ENCODE measurements at regions not wholly inside any gene's neighbourhood (a gene's known extent, or its start where the extent isn't known, plus 50 kb on each side); places are given as distances from the start of the nearest gene placed in this dataset.
"Not testable (repeated sequence)": the region's sequence is repeated elsewhere in the genome, so short reads cannot be mapped to it uniquely, and the experiment has no call there.

- DNase-seq = not testable (repeated sequence)
Observed at GRCh38 chr2:215889240-215889969, 123.9 kb downstream of the MREG start.

GRCh38 chr2:215888680-215889079 lies 124.7 kb downstream of the MREG start:
- no peak for DNase-seq

- no peak for DNase-seq
Observed at GRCh38 chr2:215887303-215887702, 126.0 kb downstream of the MREG start.

GRCh38 chr2:215886022-215886421 lies 127.3 kb downstream of the MREG start:
- DNase-seq = no peak

- no peak for DNase-seq
Observed at GRCh38 chr2:215885536-215885935, 127.8 kb downstream of the MREG start.

- DNase-seq = no peak
Observed at GRCh38 chr2:215884451-215885087, 128.8 kb downstream of the MREG start.

- no peak for DNase-seq
Observed at GRCh38 chr2:215883799-215884198, 129.6 kb downstream of the MREG start.

GRCh38 chr2:215882689-215883088 lies 130.7 kb downstream of the MREG start:
- no peak for DNase-seq

GRCh38 chr2:215881582-215881981 lies 131.8 kb downstream of the MREG start:
- no peak for DNase-seq

- no peak for DNase-seq
Observed at GRCh38 chr2:215880970-215881369, 132.4 kb downstream of the MREG start.

GRCh38 chr2:215879977-215880940 lies 133.1 kb downstream of the MREG start:
- DNase-seq = no peak

GRCh38 chr2:215879331-215879730 lies 134.0 kb downstream of the MREG start:
- DNase-seq = no peak

- no peak for DNase-seq
Observed at GRCh38 chr2:215878476-215879063, 134.8 kb downstream of the MREG start.

GRCh38 chr2:215876937-215877238 lies 136.5 kb downstream of the MREG start:
- DNase-seq = no peak

GRCh38 chr2:215876139-215876936 lies 137.0 kb downstream of the MREG start:
- DNase-seq = no peak

- DNase-seq = no peak
Observed at GRCh38 chr2:215874418-215874817, 138.9 kb downstream of the MREG start.

- no peak for DNase-seq
Observed at GRCh38 chr2:215870986-215871385, 142.4 kb downstream of the MREG start.

- DNase-seq = no peak
Observed at GRCh38 chr2:215870088-215870490, 143.3 kb downstream of the MREG start.

GRCh38 chr2:215868846-215869543 lies 144.4 kb downstream of the MREG start:
- DNase-seq = no peak

GRCh38 chr2:215866606-215867005 lies 146.7 kb downstream of the MREG start:
- DNase-seq = no peak

- DNase-seq = no peak
Observed at GRCh38 chr2:215863687-215864086, 149.7 kb downstream of the MREG start.

GRCh38 chr2:215862351-215862771 lies 151.0 kb downstream of the MREG start:
- no peak for DNase-seq

All from NCI-H2081 treated with DMSO at 0.1 percent for 48 hours (cell line).